IMR-90 (cell line): ENCODE measurements at regions not wholly inside any gene's neighbourhood (a gene's known extent, or its start where the extent isn't known, plus 50 kb on each side); places are given as distances from the start of the nearest gene placed in this dataset.

Experiments
- ATAC-seq: fragments of 200-7000 bp; cut with Tn5 transposase; 2 replicates; pipeline ENCODE4 v1.9.1; 2020; ENCODE audit warnings: low read depth, mild to moderate bottlenecking, moderate library complexity
- BruUV-seq: library from RNA; stranded (reverse); fragments of 400-500 nt; replicated peaks from 2 replicates; lab custom pipeline; 2021; lab: Mats Ljungman, UMichigan
- CTCF ChIA-PET: fragments of 300-600 bp; formaldehyde crosslinking; extraction: SDS; loops from one replicate; lab custom pipeline; 2021; ENCODE audit warnings: antibody characterized with exemption; lab: Yijun Ruan, JAX
- POLR2A ChIA-PET: fragments of 300-600 bp; sonication (Branson Sonifier 250); formaldehyde crosslinking; loops from one replicate; lab custom pipeline; 2022; ENCODE audit warnings: antibody characterized with exemption; ENCODE audit not compliant: unreplicated experiment; lab: Charles Lee
- DNase-seq: peaks from one replicate; pipeline ENCODE4 v3.0.0; 2013
- H2AFZ ChIP-seq: replicated peaks from 2 replicates; pipeline ENCODE3; 2013; ENCODE audit warnings: low read length, mild to moderate bottlenecking; ENCODE audit not compliant: poor library complexity
- H2AK5ac ChIP-seq: 2 replicates; pipeline ENCODE4 v1.6.1; 2013; ENCODE audit warnings: low read depth, low read length, inconsistent platforms
- H2AK9ac ChIP-seq: replicated peaks from 2 replicates; pipeline ENCODE3; 2013; ENCODE audit warnings: mild to moderate bottlenecking, low read depth, low read length, moderate library complexity; ENCODE audit not compliant: poor library complexity
- H2BK120ac ChIP-seq: 2 replicates; pipeline ENCODE4 v1.6.1; 2013; ENCODE audit warnings: low read depth, low read length, inconsistent platforms
- H2BK15ac ChIP-seq: 3 replicates; pipeline ENCODE4 v1.6.1; 2013; ENCODE audit warnings: low read depth, low read length, inconsistent platforms
- H2BK20ac ChIP-seq: 2 replicates; pipeline ENCODE4 v1.6.1; 2013; ENCODE audit warnings: low read depth, mild to moderate bottlenecking, inconsistent platforms, low read length, moderate library complexity
- H2BK5ac ChIP-seq: 2 replicates; pipeline ENCODE4 v1.6.1; 2013; ENCODE audit warnings: mild to moderate bottlenecking, low read depth, low read length, inconsistent platforms; ENCODE audit not compliant: poor library complexity, severe bottlenecking
- H3K14ac ChIP-seq: replicated peaks from 2 replicates; pipeline ENCODE4 v1.6.1; 2013; ENCODE audit warnings: low read depth, low read length, inconsistent platforms
- H3K18ac ChIP-seq: 2 replicates; pipeline ENCODE4 v1.6.1; 2013; ENCODE audit warnings: low read depth, low read length, control low read depth
- H3K23ac ChIP-seq: 2 replicates; pipeline ENCODE4 v1.6.1; 2013; ENCODE audit warnings: low read depth, low read length, inconsistent platforms
- H3K27ac ChIP-seq: 2 replicates; pipeline ENCODE4 v1.5.1; 2013; ENCODE audit warnings: mild to moderate bottlenecking, control low read depth, low read length; ENCODE audit not compliant: insufficient read depth
- H3K27me3 ChIP-seq: 2 replicates; pipeline ENCODE4 v1.6.1; 2013; ENCODE audit warnings: low read length; ENCODE audit not compliant: control insufficient read depth, insufficient read depth
- H3K36me3 ChIP-seq: 2 replicates; pipeline ENCODE4 v1.6.1; 2013; ENCODE audit warnings: low read length, mixed read lengths; ENCODE audit not compliant: control insufficient read depth, insufficient read depth
- H3K4ac ChIP-seq: 2 replicates; pipeline ENCODE4 v1.6.1; 2013; ENCODE audit warnings: low read depth, low read length, inconsistent platforms
- H3K4me1 ChIP-seq: 2 replicates; pipeline ENCODE4 v1.6.1; 2013; ENCODE audit warnings: low read length, mixed read lengths; ENCODE audit not compliant: control insufficient read depth, insufficient read depth
- H3K4me2 ChIP-seq: 2 replicates; pipeline ENCODE4 v1.6.1; 2013; ENCODE audit warnings: low read depth, mild to moderate bottlenecking, control low read depth, low read length, moderate library complexity
- H3K4me3 ChIP-seq: 2 replicates; pipeline ENCODE4 v1.5.1; 2013; ENCODE audit warnings: low read depth, mild to moderate bottlenecking, control low read depth, low read length, moderate library complexity; ENCODE audit not compliant: insufficient read depth
- H3K56ac ChIP-seq: 2 replicates; pipeline ENCODE4 v1.6.1; 2013; ENCODE audit warnings: low read length, inconsistent platforms; ENCODE audit not compliant: insufficient read depth; ENCODE audit errors: extremely low read depth
- H3K79me1 ChIP-seq, 2 experiments: 2 replicates each; pipeline ENCODE4 v1.6.1; 2013; ENCODE audit warnings: low read length in 2 of 2, inconsistent platforms in 1 of 2, low read depth in 1 of 2
- H3K9ac ChIP-seq: 2 replicates; pipeline ENCODE4 v1.6.1; 2013; ENCODE audit warnings: low read depth, low read length, control low read depth
- H3K9me1 ChIP-seq: 2 replicates; pipeline ENCODE4 v1.6.1; 2013; ENCODE audit warnings: low read length, inconsistent platforms; ENCODE audit not compliant: insufficient read depth
- H3K9me3 ChIP-seq: 2 replicates; pipeline ENCODE4 v1.6.1; 2013; ENCODE audit warnings: low read length; ENCODE audit not compliant: control insufficient read depth, insufficient read depth
- H4K20me1 ChIP-seq: 2 replicates; pipeline ENCODE4 v1.6.1; 2013; ENCODE audit warnings: low read length, inconsistent platforms; ENCODE audit not compliant: insufficient read depth
- H4K5ac ChIP-seq: 2 replicates; pipeline ENCODE4 v1.6.1; 2013; ENCODE audit warnings: mild to moderate bottlenecking, low read depth, low read length, control low read depth
- H4K8ac ChIP-seq, 2 experiments: 2 replicates each; pipeline ENCODE4 v1.6.1; 2013; ENCODE audit warnings: low read depth in 2 of 2, low read length in 2 of 2, control low read depth in 1 of 2, inconsistent platforms in 1 of 2
- H4K91ac ChIP-seq: 2 replicates; pipeline ENCODE4 v1.6.1; 2013; ENCODE audit warnings: low read depth, low read length, inconsistent platforms; ENCODE audit not compliant: insufficient read depth
- BHLHE40 ChIP-seq: fragments of 150-350 bp; IDR thresholded peaks from 2 replicates; pipeline ENCODE4 v1.6.1; 2016; ENCODE audit warnings: mild to moderate bottlenecking, low read depth, low read length
- CHD1 ChIP-seq: IDR thresholded peaks from 2 replicates; pipeline ENCODE4 v1.6.1; 2012; ENCODE audit warnings: low read depth, low read length, improper control_type of control experiment
- FOS ChIP-seq: fragments of 150-350 bp; IDR thresholded peaks from 2 replicates; pipeline ENCODE4 v1.6.1; 2016; ENCODE audit warnings: low read depth, low read length
- MAFK ChIP-seq: IDR thresholded peaks from 2 replicates; pipeline ENCODE4 v1.6.1; 2012; ENCODE audit warnings: low read depth, low read length, improper control_type of control experiment
- MAZ ChIP-seq: IDR thresholded peaks from 2 replicates; pipeline ENCODE4 v1.6.1; 2012; ENCODE audit warnings: low read depth, mild to moderate bottlenecking, low read length, improper control_type of control experiment, moderate library complexity, borderline replicate concordance
- NFE2L2 ChIP-seq: fragments of 150-350 bp; IDR thresholded peaks from 2 replicates; pipeline ENCODE4 v1.6.1; 2016; ENCODE audit warnings: low read depth, mild to moderate bottlenecking, low read length
- WGBS, 2 experiments: methylation state at CpG; one replicate each; pipeline versions ENCODE4 v1.1.5 to v1.1.7; 2013; ENCODE audit warnings: missing lambda C conversion rate in 2 of 2; ENCODE audit not compliant: insufficient read length in 1 of 2; ENCODE audit errors: extremely low coverage in 2 of 2; 5-methylcytosine and 5-hydroxymethylcytosine counted together
- dilution Hi-C: fragments of 300-500 bp; cut with HindIII; formaldehyde crosslinking; loops from one replicate; pipeline ENCODE4 v1.14.3; 2018; ENCODE audit warnings: low sequenced_read_pairs; ENCODE audit not compliant: unreplicated experiment
- in situ Hi-C: fragments of 300-500 bp; cut with MboI; formaldehyde crosslinking; loops from 3 replicates; pipeline ENCODE4 v1.14.3; 2019; ENCODE audit warnings: low sequenced_read_pairs, inconsistent platforms, mixed read lengths
- intact Hi-C: fragments of 100-400 bp; cut with micrococcal nuclease; formaldehyde crosslinking; loops from 2 replicates; pipeline ENCODE4 v1.10.0; 2022

DNA sequence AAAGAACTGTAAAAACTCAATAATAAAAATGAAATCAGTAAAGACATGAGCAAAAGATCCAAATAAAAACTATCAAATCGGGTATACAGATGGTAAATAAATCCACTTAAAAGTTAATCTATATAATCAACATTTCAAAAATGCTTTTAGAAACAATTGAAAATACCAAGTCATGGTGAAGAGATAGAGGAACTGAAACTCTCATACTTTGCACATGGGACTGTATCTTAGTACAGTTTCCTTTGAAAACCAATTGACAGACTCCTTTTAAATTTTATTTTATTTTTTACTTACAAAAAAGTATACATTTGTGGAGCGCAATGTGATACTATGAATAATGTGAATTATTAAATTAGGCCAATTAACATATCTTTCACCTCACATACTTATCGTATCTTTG, 98.6 kb upstream of the FAR2 start:
- no peaks in the 10 kb centered on the region for H3K79me1 ChIP-seq
- no TSS peak for BruUV-seq
- no peak overlapping the region for H3K4me2 ChIP-seq
- no peak overlapping the region for H2AFZ ChIP-seq
- intact Hi-C loops (no loop called here), in situ Hi-C loops (no loop called here), dilution Hi-C loops (no loop called here)
- H2AK5ac ChIP-seq, result no peak overlapping the region
- H3K18ac ChIP-seq, result no peak overlapping the region
- no peaks in the 10 kb centered on the region for H3K4me1 ChIP-seq
- POLR2A ChIA-PET, result no interaction called here
- no peak overlapping the region for H3K4me3 ChIP-seq
- H3K27ac ChIP-seq, result no peak overlapping the region
- no peak for ATAC-seq
- no peak overlapping the region for H2BK15ac ChIP-seq
- no peaks in the 10 kb centered on the region for H3K9me3 ChIP-seq
- H3K9ac ChIP-seq, result no peak overlapping the region
- no peak overlapping the region for H2BK120ac ChIP-seq
- no peak overlapping the region for H2BK5ac ChIP-seq
- no peaks in the 10 kb centered on the region for H3K9me1 ChIP-seq
- H4K8ac ChIP-seq, result no peak overlapping the region
- no peak overlapping the region for H3K4ac ChIP-seq
- no peaks in the 10 kb centered on the region for H4K20me1 ChIP-seq
- no peak overlapping the region for H3K14ac ChIP-seq
- CTCF ChIA-PET, result no interaction called here
- H3K36me3 ChIP-seq, result no peaks in the 10 kb centered on the region
- no peak overlapping the region for H4K5ac ChIP-seq
- H3K23ac ChIP-seq, result no peak overlapping the region
- no peaks in the 10 kb centered on the region for H3K27me3 ChIP-seq
- TF ChIP-seq NFE2L2 (no peak), MAZ (no peak), BHLHE40 (no peak), CHD1 (no peak), FOS (no peak), MAFK (no peak)
- H3K56ac ChIP-seq, result no peak overlapping the region
- H4K91ac ChIP-seq, result no peak overlapping the region
- H2AK9ac ChIP-seq, result no peak overlapping the region
- no CpG with 5 or more reads among the region's 3 CpGs for WGBS, 2 experiments
- H2BK20ac ChIP-seq, result no peak overlapping the region
- no peak for DNase-seq
